ENCODE measurements at regions not wholly inside any gene's neighbourhood (a gene's known extent, or its start where the extent isn't known, plus 50 kb on each side); places are given as distances from the start of the nearest gene placed in this dataset.

GRCh38 chr13:67651908-67652465 is 421.9 kb upstream of the PCDH9 start:
- no peak overlapping the region for H3K4me3 ChIP-seq (ENCODE audit: control insufficient read depth in 2 of 3, extremely low read depth in 1 of 3, insufficient read depth in 2 of 3, low read depth in 1 of 3, low read length in 3 of 3)
- no peak overlapping the region for H3K27ac ChIP-seq (ENCODE audit: control insufficient read depth, insufficient read depth, low read length)
- H3K4me1 ChIP-seq (ENCODE audit: control insufficient read depth, extremely low read depth, insufficient read depth, low read length) = no peaks in the 10 kb centered on the region
- no peak for FAIRE-seq
- H3K9me3 ChIP-seq (ENCODE audit: control insufficient read depth, low read depth, low read length) = no peaks in the 10 kb centered on the region
- no peaks in the 10 kb centered on the region for H3K36me3 ChIP-seq (ENCODE audit: control insufficient read depth in 2 of 2, extremely low read depth in 1 of 2, insufficient read depth in 2 of 2, low read length in 2 of 2)
- no peak for TF ChIP-seq EZH2 (IDR thresholded peaks at IDR 0.05; ENCODE audit: low read length)
- TF ChIP-seq CTCF (optimal IDR thresholded peaks at IDR 0.05 in 1 of 3, IDR thresholded peaks at IDR 0.05 in 1 of 3, conservative IDR thresholded peaks at IDR 0.05 in 1 of 3; ENCODE audit: extremely low read depth in 1 of 3, insufficient read depth in 2 of 3, low read length in 3 of 3) = no peak
- no peak for DNase-seq (ENCODE audit: low read depth, low spot score)
- no peaks in the 10 kb centered on the region for H3K79me2 ChIP-seq (ENCODE audit: control insufficient read depth, insufficient read depth, low read length)
- no peak overlapping the region for H3K4me2 ChIP-seq (ENCODE audit: control insufficient read depth, extremely low read depth, insufficient read depth, low read depth, low read length)
- H2AFZ ChIP-seq (ENCODE audit: control insufficient read depth, low read length) = no peak overlapping the region
- H3K9me1 ChIP-seq (ENCODE audit: control insufficient read depth, extremely low read depth, insufficient read depth, low read length) = no peaks in the 10 kb centered on the region
- no peaks in the 10 kb centered on the region for H4K20me1 ChIP-seq (ENCODE audit: control insufficient read depth, extremely low read depth, insufficient read depth, low read length)
- dilution Hi-C loops (cut with MboI; ENCODE audit: extremely low pct_ligation_motif_present, low sequenced_read_pairs) = no loop called here
- H3K27me3 ChIP-seq (ENCODE audit: control insufficient read depth, extremely low read depth, insufficient read depth, low read length) = no peaks in the 10 kb centered on the region
- no peak overlapping the region for H3K9ac ChIP-seq (ENCODE audit: control insufficient read depth, extremely low read depth, insufficient read depth, low read length)

GRCh38 chr13:67650471-67650870 is 420.3 kb upstream of the PCDH9 start:
- Histone ChIP-seq H3K9ac (ENCODE audit: control insufficient read depth, extremely low read depth, insufficient read depth, low read length) (no peak overlapping the region), H3K79me2 (ENCODE audit: control insufficient read depth, insufficient read depth, low read length) (no peaks in the 10 kb centered on the region), H4K20me1 (ENCODE audit: control insufficient read depth, extremely low read depth, insufficient read depth, low read length) (no peaks in the 10 kb centered on the region), H3K27me3 (ENCODE audit: control insufficient read depth, extremely low read depth, insufficient read depth, low read length) (no peaks in the 10 kb centered on the region), H3K9me3 (ENCODE audit: control insufficient read depth, low read depth, low read length) (peaks cover 2% of the 10 kb centered on the region), H3K36me3 (ENCODE audit: control insufficient read depth in 2 of 2, extremely low read depth in 1 of 2, insufficient read depth in 2 of 2, low read length in 2 of 2) (no peaks in the 10 kb centered on the region), H3K4me2 (ENCODE audit: control insufficient read depth, extremely low read depth, insufficient read depth, low read depth, low read length) (no peak overlapping the region), H3K4me1 (ENCODE audit: control insufficient read depth, extremely low read depth, insufficient read depth, low read length) (no peaks in the 10 kb centered on the region), H2AFZ (ENCODE audit: control insufficient read depth, low read length) (no peak overlapping the region), H3K4me3 (ENCODE audit: control insufficient read depth in 2 of 3, extremely low read depth in 1 of 3, insufficient read depth in 2 of 3, low read depth in 1 of 3, low read length in 3 of 3) (no peak overlapping the region), H3K27ac (ENCODE audit: control insufficient read depth, insufficient read depth, low read length) (no peak overlapping the region), H3K9me1 (ENCODE audit: control insufficient read depth, extremely low read depth, insufficient read depth, low read length) (no peaks in the 10 kb centered on the region)
- dilution Hi-C loops (cut with MboI; ENCODE audit: extremely low pct_ligation_motif_present, low sequenced_read_pairs) = no loop called here
- no peak for DNase-seq (ENCODE audit: low read depth, low spot score)
- TF ChIP-seq CTCF (optimal IDR thresholded peaks at IDR 0.05 in 1 of 3, IDR thresholded peaks at IDR 0.05 in 1 of 3, conservative IDR thresholded peaks at IDR 0.05 in 1 of 3; ENCODE audit: extremely low read depth in 1 of 3, insufficient read depth in 2 of 3, low read length in 3 of 3) = no peak
- TF ChIP-seq EZH2 (IDR thresholded peaks at IDR 0.05; ENCODE audit: low read length) = no peak
- FAIRE-seq = no peak

All from keratinocyte (primary cell).